HCT116 (cell line): ENCODE measurements at regions not wholly inside any gene's neighbourhood (a gene's known extent, or its start where the extent isn't known, plus 50 kb on each side); places are given as distances from the start of the nearest gene placed in this dataset.

ENCODE experiments used
- ATAC-seq: fragments of 200-7000 bp; cut with Tn5 transposase; 2 replicates; pipeline ENCODE4 v1.9.1; 2020; ENCODE audit warnings: mild to moderate bottlenecking, moderate library complexity
- BruUV-seq: library from RNA; stranded (reverse); fragments of 400-500 nt; replicated peaks from 2 replicates; lab custom pipeline; 2021; lab: Mats Ljungman, UMichigan
- CTCF ChIA-PET: fragments of 300-600 bp; sonication (Branson Sonifier 250); formaldehyde crosslinking; loops from one replicate; lab custom pipeline; 2021; ENCODE audit warnings: antibody characterized with exemption; lab: Charles Lee
- POLR2A ChIA-PET: fragments of 300-600, 350-600 bp; sonication (Branson Sonifier 250); formaldehyde crosslinking; loops from one replicate; lab custom pipeline; 2021; ENCODE audit warnings: antibody characterized with exemption; lab: Charles Lee
- RAD21 ChIA-PET, 2 experiments: fragments of 300-600 bp; sonication (Branson Sonifier 250); formaldehyde crosslinking; loops; one replicate each; lab custom pipeline; 2023; ENCODE audit warnings: low total read pairs in 2 of 2; ENCODE audit not compliant: uncharacterized antibody in 2 of 2, unreplicated experiment in 2 of 2, low non-redundant PET in 1 of 2; lab: Charles Lee
- DNase-seq: peaks from one replicate; pipeline ENCODE4 v3.0.0-alpha.2; 2010; ENCODE audit warnings: low read depth, low spot score
- H2AFZ ChIP-seq: fragments of 200-600 bp; shearing (Covaris generic), sonication (generic); 2 replicates; pipeline ENCODE4 v1.6.1; 2017; ENCODE audit warnings: low read depth, mixed run types, mixed read lengths, antibody characterized with exemption, low read length; ENCODE audit not compliant: poor library complexity, severe bottlenecking
- H3K27ac ChIP-seq: 2 replicates; pipeline ENCODE4 v1.5.1; 2012; ENCODE audit warnings: low read depth, low read length
- H3K27me3 ChIP-seq: fragments of 200-600 bp; sonication (generic); 2 replicates; pipeline ENCODE4 v1.6.1; 2016; ENCODE audit warnings: mixed run types, low read length, mixed read lengths; ENCODE audit not compliant: insufficient read depth
- H3K36me3 ChIP-seq, 2 experiments: fragments of 200-500 bp in 1 of 2; fragments of 200-600 bp in 1 of 2; sonication (Bioruptor generic) in 1 of 2; sonication (generic) in 1 of 2; 2 replicates each; pipeline versions ENCODE4 v1.5.1 to v1.6.1; 2014 to 2016; ENCODE audit warnings: low read length in 2 of 2, inconsistent platforms in 1 of 2, mixed read lengths in 1 of 2, mixed run types in 1 of 2; ENCODE audit not compliant: insufficient read depth in 2 of 2, control insufficient read depth in 1 of 2
- H3K4me1 ChIP-seq, 2 experiments: fragments of 200-600 bp in 1 of 2; sonication (generic) in 1 of 2; 2 replicates each; pipeline versions ENCODE4 v1.5.1 to v1.6.1; 2012 to 2017; ENCODE audit warnings: low read length in 2 of 2, inconsistent platforms in 1 of 2, mild to moderate bottlenecking in 1 of 2, mixed read lengths in 1 of 2, mixed run types in 1 of 2, moderate library complexity in 1 of 2; ENCODE audit not compliant: insufficient read depth in 2 of 2, control insufficient read depth in 1 of 2
- H3K4me2 ChIP-seq: fragments of 200-600 bp; sonication (generic); 2 replicates; pipeline ENCODE4 v1.6.1; 2017; ENCODE audit warnings: mixed run types, low read length, mixed read lengths
- H3K4me3 ChIP-seq, 2 experiments: fragments of 200-600 bp in 1 of 2; sonication (generic) in 1 of 2; replicated peaks in 1 of 2; 2 replicates each; pipeline ENCODE4 v1.5.1; 2011 to 2016; ENCODE audit warnings: low read length in 2 of 2, control low read depth in 1 of 2, low read depth in 1 of 2, mild to moderate bottlenecking in 1 of 2, mixed read lengths in 1 of 2, mixed run types in 1 of 2
- H3K79me2 ChIP-seq: fragments of 200-600 bp; sonication (generic); 2 replicates; pipeline ENCODE4 v1.6.1; 2017; ENCODE audit warnings: mild to moderate bottlenecking, mixed run types, low read length, moderate library complexity, mixed read lengths; ENCODE audit not compliant: insufficient read depth
- H3K9ac ChIP-seq: fragments of 200-600 bp; sonication (generic); 2 replicates; pipeline ENCODE4 v1.6.1; 2016; ENCODE audit warnings: low read length, mixed read lengths
- H3K9me2 ChIP-seq: fragments of 200-600 bp; sonication (generic), shearing (Covaris generic); 2 replicates; pipeline ENCODE4 v1.6.1; 2017; ENCODE audit warnings: mixed run types, mild to moderate bottlenecking, moderate library complexity; ENCODE audit not compliant: insufficient read depth
- H3K9me3 ChIP-seq, 2 experiments: fragments of 200-500 bp in 1 of 2; fragments of 200-600 bp in 1 of 2; sonication (Bioruptor generic) in 1 of 2; sonication (generic) in 1 of 2; 2 replicates each; pipeline ENCODE4 v1.6.1; 2014 to 2017; ENCODE audit warnings: low read length in 2 of 2, mixed read lengths in 2 of 2, inconsistent platforms in 1 of 2, low read depth in 1 of 2, mild to moderate bottlenecking in 1 of 2, mixed run types in 1 of 2, moderate library complexity in 1 of 2; ENCODE audit not compliant: control insufficient read depth in 1 of 2, insufficient read depth in 1 of 2
- H4K20me1 ChIP-seq: fragments of 200-600 bp; sonication (generic), shearing (Covaris generic); 2 replicates; pipeline ENCODE4 v1.6.1; 2017; ENCODE audit warnings: mixed run types, mild to moderate bottlenecking, moderate library complexity; ENCODE audit not compliant: insufficient read depth
- ATF3 ChIP-seq: IDR thresholded peaks from 2 replicates; pipeline ENCODE4 v1.6.1; 2012
- CEBPB ChIP-seq: IDR thresholded peaks from 2 replicates; pipeline ENCODE4 v1.6.1; 2012; ENCODE audit warnings: low read depth
- CTCF ChIP-seq, 3 experiments: fragments of 200-600 bp in 1 of 3; sonication (generic) in 1 of 3; IDR thresholded peaks in 2 of 3; conservative IDR thresholded peaks in 1 of 3; 2 replicates each; pipeline ENCODE4 v1.5.1; 2012 to 2017; ENCODE audit warnings: low read depth in 2 of 3, low read length in 2 of 3, antibody characterized with exemption in 1 of 3, borderline replicate concordance in 1 of 3, control low read depth in 1 of 3, mild to moderate bottlenecking in 1 of 3, mixed read lengths in 1 of 3, mixed run types in 1 of 3, moderate library complexity in 1 of 3; ENCODE audit not compliant: insufficient read depth in 1 of 3
- EGR1 ChIP-seq: IDR thresholded peaks from 2 replicates; pipeline ENCODE4 v1.6.1; 2012; ENCODE audit warnings: low read depth
- EZH2 ChIP-seq: fragments of 200-600 bp; sonication (generic); IDR thresholded peaks from 2 replicates; pipeline ENCODE4 v1.6.1; 2017; ENCODE audit warnings: antibody characterized with exemption, mixed run types
- EZH2phosphoT487 ChIP-seq: fragments of 200-600 bp; IDR thresholded peaks from 2 replicates; pipeline ENCODE4 v1.6.1; 2018; ENCODE audit warnings: antibody characterized with exemption, borderline replicate concordance
- JUND ChIP-seq: IDR thresholded peaks from 2 replicates; pipeline ENCODE4 v1.6.1; 2012
- POLR2A ChIP-seq: IDR thresholded peaks from 2 replicates; pipeline ENCODE4 v1.7.0; 2011; ENCODE audit warnings: borderline replicate concordance; ENCODE audit not compliant: insufficient read depth, insufficient read length; ENCODE audit errors: extremely low read depth
- POLR2AphosphoS5 ChIP-seq: IDR thresholded peaks from 2 replicates; pipeline ENCODE4 v1.6.1; 2011; ENCODE audit warnings: mild to moderate bottlenecking, low read depth, low read length, moderate library complexity
- RAD21 ChIP-seq: IDR thresholded peaks from 2 replicates; pipeline ENCODE4 v1.6.1; 2012; ENCODE audit warnings: low read depth, mild to moderate bottlenecking
- SIN3A ChIP-seq: IDR thresholded peaks from 2 replicates; pipeline ENCODE4 v1.6.1; 2012; ENCODE audit warnings: low read depth
- YY1 ChIP-seq: IDR thresholded peaks from 2 replicates; pipeline ENCODE4 v1.6.1; 2011; ENCODE audit warnings: low read length, low read depth, moderate library complexity, mild to moderate bottlenecking; ENCODE audit not compliant: insufficient replicate concordance; ENCODE audit errors: extremely low read depth
- ZBTB33 ChIP-seq: IDR thresholded peaks from 2 replicates; pipeline ENCODE4 v1.6.1; 2011; ENCODE audit warnings: mild to moderate bottlenecking, low read length, moderate library complexity; ENCODE audit not compliant: insufficient replicate concordance; ENCODE audit errors: extremely low read depth
- ZFX ChIP-seq: fragments of 450-650 bp; IDR thresholded peaks from 2 replicates; pipeline ENCODE4 v1.6.1; 2017
- ZNF274 ChIP-seq: fragments of 200-500 bp; sonication (Bioruptor generic); IDR thresholded peaks from 2 replicates; pipeline ENCODE4 v1.6.1; 2014; ENCODE audit warnings: mild to moderate bottlenecking, low read depth, low read length, inconsistent platforms
- intact Hi-C: fragments of 100-400 bp; cut with micrococcal nuclease; formaldehyde crosslinking; loops from 2 replicates; pipeline ENCODE4 v1.10.0; 2022

DNA sequence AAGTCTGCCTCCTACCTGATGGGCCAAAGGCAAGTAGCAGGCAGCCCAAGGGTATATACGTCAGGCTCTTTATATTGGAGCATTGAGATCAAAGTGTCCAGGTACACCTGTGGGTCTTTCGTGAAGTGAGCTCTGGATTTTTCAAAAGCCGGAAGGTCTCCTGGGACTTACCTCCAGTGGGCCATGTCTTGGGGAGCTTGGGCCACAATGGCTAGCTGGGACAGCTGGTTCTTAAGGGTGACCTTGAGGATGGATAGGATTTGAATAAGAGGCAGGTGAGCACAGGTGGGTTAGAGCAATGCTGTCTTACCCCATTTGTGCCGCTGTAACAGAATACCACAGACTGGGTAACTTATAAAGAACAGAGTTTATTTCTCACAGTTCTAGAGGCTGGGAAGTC lies 153.4 kb downstream of the CDC5L start:
- ATAC-seq = no peak
- Histone ChIP-seq H3K4me3 (no peak overlapping the region), H3K36me3 (no peaks in the 10 kb centered on the region), H2AFZ (no peak overlapping the region), H4K20me1 (no peaks in the 10 kb centered on the region), H3K27ac (no peak overlapping the region), H3K79me2 (no peaks in the 10 kb centered on the region), H3K27me3 (no peaks in the 10 kb centered on the region), H3K9ac (no peak overlapping the region), H3K9me2 (no peaks in the 10 kb centered on the region), H3K9me3 (no peaks in the 10 kb centered on the region), H3K4me1 (no peaks in the 10 kb centered on the region), H3K4me2 (no peak overlapping the region)
- no peak for DNase-seq
- TF ChIP-seq SIN3A (no peak), EZH2phosphoT487 (no peak), ATF3 (no peak), POLR2AphosphoS5 (no peak), RAD21 (no peak), ZNF274 (no peak), ZFX (no peak), YY1 (no peak), POLR2A (no peak), EGR1 (no peak), EZH2 (no peak), ZBTB33 (no peak), JUND (no peak), CTCF (IDR thresholded peaks at IDR 0.05 in 2 of 3, conservative IDR thresholded peaks at IDR 0.05 in 1 of 3; ENCODE audit: borderline replicate concordance in 1 of 3, insufficient read depth in 1 of 3, low read depth in 2 of 3, low read length in 2 of 3) (no peak), CEBPB (no peak)
- no TSS peak for BruUV-seq
- ChIA-PET POLR2A (no interaction called here), CTCF (no interaction called here), RAD21 (no interaction called here)
- intact Hi-C loops = no loop called here
